B cell (primary cell): ENCODE measurements at regions not wholly inside any gene's neighbourhood (a gene's known extent, or its start where the extent isn't known, plus 50 kb on each side); places are given as distances from the start of the nearest gene placed in this dataset.

Experiments used
- CTCF ChIP-seq: fragments of 200-600 bp; IDR thresholded peaks from one replicate; pipeline ENCODE4 v1.8.0; 2022; ENCODE audit warnings: antibody characterized with exemption, mild to moderate bottlenecking
- EZH2 ChIP-seq: IDR thresholded peaks from 2 replicates; pipeline ENCODE4 v1.6.1; 2012; ENCODE audit warnings: borderline replicate concordance, low read depth, mild to moderate bottlenecking, moderate library complexity, low read length; ENCODE audit not compliant: insufficient read depth, poor library complexity, severe bottlenecking

DNA sequence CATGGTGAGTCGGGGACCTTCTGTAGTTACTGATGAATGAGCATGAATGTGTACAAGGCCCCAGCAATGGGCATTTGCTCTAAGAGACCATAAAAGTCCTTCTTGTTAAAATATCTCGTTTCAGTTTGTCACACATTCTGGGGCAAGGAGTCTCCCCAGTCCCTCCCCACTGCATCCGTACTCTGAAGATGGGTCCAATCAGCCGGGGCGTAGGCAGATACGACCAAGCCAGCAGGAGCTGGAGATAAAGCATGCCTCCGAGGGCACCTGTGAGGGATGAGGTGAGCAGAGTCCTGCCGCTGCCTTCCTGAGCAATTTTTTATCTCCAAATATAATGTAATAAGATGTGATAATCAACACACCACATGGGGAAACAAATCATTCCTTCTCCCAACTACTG lies 528.5 kb downstream of the BCL11B start:
- no peak for TF ChIP-seq CTCF
- TF ChIP-seq EZH2, result no peak
